Panc1 (cell line): ENCODE measurements at regions not wholly inside any gene's neighbourhood (a gene's known extent, or its start where the extent isn't known, plus 50 kb on each side); places are given as distances from the start of the nearest gene placed in this dataset.

Experiments used
- ATAC-seq: fragments of 200-7000 bp; cut with Tn5 transposase; 2 replicates; pipeline ENCODE4 v1.9.1; 2020; ENCODE audit warnings: mild to moderate bottlenecking, moderate library complexity
- BruUV-seq: library from RNA; stranded (reverse); fragments of 400-500 nt; replicated peaks from 2 replicates; lab custom pipeline; 2021; lab: Mats Ljungman, UMichigan
- CTCF ChIA-PET: fragments of 300-600 bp; sonication (Branson Sonifier 250); formaldehyde crosslinking; loops from one replicate; lab custom pipeline; 2022; ENCODE audit warnings: antibody characterized with exemption; lab: Charles Lee
- POLR2A ChIA-PET: fragments of 300-600 bp; sonication (Branson Sonifier 250); formaldehyde crosslinking; loops from one replicate; lab custom pipeline; 2022; ENCODE audit warnings: antibody characterized with exemption; lab: Charles Lee
- DNase-seq: peaks from one replicate; pipeline ENCODE4 v3.0.0-alpha.2; 2010; ENCODE audit warnings: low read depth, low spot score
- H3K27ac ChIP-seq: 2 replicates; pipeline ENCODE4 v1.5.1; 2011; ENCODE audit warnings: mild to moderate bottlenecking, low read length, inconsistent platforms
- H3K27me3 ChIP-seq: fragments of 200-500 bp; sonication (Bioruptor generic); 2 replicates; pipeline ENCODE4 v1.6.0; 2014; ENCODE audit warnings: low read length, inconsistent platforms; ENCODE audit not compliant: control insufficient read depth, insufficient read depth
- H3K36me3 ChIP-seq: fragments of 200-500 bp; sonication (Bioruptor generic); 2 replicates; pipeline ENCODE4 v1.5.1; 2014; ENCODE audit warnings: inconsistent platforms, mild to moderate bottlenecking, low read length, moderate library complexity; ENCODE audit not compliant: control insufficient read depth, insufficient read depth
- H3K4me1 ChIP-seq: 2 replicates; pipeline ENCODE4 v1.5.1; 2011; ENCODE audit warnings: inconsistent platforms, mild to moderate bottlenecking, low read length, moderate library complexity; ENCODE audit not compliant: control insufficient read depth, insufficient read depth
- H3K4me3 ChIP-seq, 2 experiments: 2 replicates each; pipeline ENCODE4 v1.5.1; 2011 to 2012; ENCODE audit warnings: low read depth in 2 of 2, low read length in 2 of 2, mild to moderate bottlenecking in 2 of 2, inconsistent platforms in 1 of 2, moderate library complexity in 1 of 2
- H3K9me3 ChIP-seq: fragments of 200-500 bp; sonication (Bioruptor generic); 2 replicates; pipeline ENCODE4 v1.5.1; 2014; ENCODE audit warnings: low read depth, mild to moderate bottlenecking, inconsistent platforms, low read length, moderate library complexity; ENCODE audit not compliant: control insufficient read depth, insufficient read depth
- CTCF ChIP-seq: fragments of 450-650 bp; IDR thresholded peaks from 2 replicates; pipeline ENCODE4 v1.5.1; 2017; ENCODE audit warnings: mild to moderate bottlenecking
- POLR2AphosphoS5 ChIP-seq: IDR thresholded peaks from 2 replicates; pipeline ENCODE4 v1.6.1; 2012; ENCODE audit warnings: mild to moderate bottlenecking, low read depth, low read length, moderate library complexity
- REST ChIP-seq, 2 experiments: IDR thresholded peaks; 2 replicates each; pipeline ENCODE4 v1.6.1; 2011 to 2012; ENCODE audit warnings: low read depth in 2 of 2, control low read depth in 1 of 2, low read length in 1 of 2, mild to moderate bottlenecking in 1 of 2, moderate library complexity in 1 of 2; ENCODE audit not compliant: insufficient read depth in 1 of 2
- SIN3A ChIP-seq: IDR thresholded peaks from 2 replicates; pipeline ENCODE4 v1.6.1; 2012; ENCODE audit warnings: low read depth, mild to moderate bottlenecking, low read length, moderate library complexity, borderline replicate concordance; ENCODE audit not compliant: insufficient read depth
- TCF7L2 ChIP-seq: IDR thresholded peaks from 2 replicates; pipeline ENCODE4 v1.6.1; 2011; ENCODE audit warnings: mild to moderate bottlenecking, low read depth, low read length, inconsistent platforms
- in situ Hi-C: cut with HindIII; loops from 2 replicates; pipeline ENCODE4 v1.10.0; 2016; ENCODE audit warnings: low sequenced_read_pairs, low pct_unique_long_range_greater_than_20kb
- intact Hi-C: fragments of 100-400 bp; cut with micrococcal nuclease; formaldehyde crosslinking; loops from one replicate; pipeline ENCODE4 v1.10.0; 2022; ENCODE audit not compliant: unreplicated experiment

DNA sequence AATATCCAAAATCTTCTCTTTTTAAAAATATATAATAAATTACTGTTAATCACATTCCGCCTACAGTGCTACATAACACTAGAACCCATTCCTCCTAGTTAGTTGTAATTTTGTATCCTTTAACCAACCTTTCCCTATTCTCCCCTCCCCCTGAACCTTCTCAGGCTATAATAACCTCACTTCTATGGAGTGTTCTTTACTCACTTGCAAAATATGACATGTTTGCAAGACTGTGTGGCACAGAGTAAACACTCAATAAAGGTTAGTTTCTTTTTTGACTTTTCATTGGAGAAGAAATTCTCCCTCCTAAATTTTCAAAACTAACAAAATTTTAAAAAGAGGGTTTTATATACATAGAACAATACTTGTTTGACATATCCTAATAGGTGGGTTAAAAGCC is 147.0 kb downstream of the FOXA2 start:
- Histone ChIP-seq H3K4me1 (no peaks in the 10 kb centered on the region; the same call in 1 of the 2 replicates), H3K27ac (no peak overlapping the region), H3K9me3 (peaks cover 2% of the 10 kb centered on the region; the same call in 1 of the 2 replicates), H3K36me3 (no peaks in the 10 kb centered on the region), H3K27me3 (no peaks in the 10 kb centered on the region), H3K4me3 (no peak overlapping the region)
- in situ Hi-C loops (no loop called here), intact Hi-C loops (no loop called here)
- ChIA-PET CTCF (no interaction called here), POLR2A (no interaction called here)
- BruUV-seq: no TSS peak
- no peak for DNase-seq
- no peak for ATAC-seq
- TF ChIP-seq REST (IDR thresholded peaks at IDR 0.05; ENCODE audit: insufficient read depth in 1 of 2, low read depth in 2 of 2, low read length in 1 of 2) (no peak), POLR2AphosphoS5 (no peak), SIN3A (no peak), TCF7L2 (no peak), CTCF (no peak)

- ChIA-PET POLR2A (no interaction called here), CTCF (no interaction called here)
- no peaks in the 10 kb centered on the region for H3K27me3 ChIP-seq
- no peak for DNase-seq
- no peak for TF ChIP-seq CTCF
- TF ChIP-seq REST (IDR thresholded peaks at IDR 0.05; ENCODE audit: insufficient read depth in 1 of 2, low read depth in 2 of 2, low read length in 1 of 2): no peak
- intact Hi-C loops: loop anchor here (5.0 kb wide), 1 partner anchor 94 kb away; no protein-coding TSS in a partner anchor
- peaks cover 2% of the 10 kb centered on the region; the same call in 1 of the 2 replicates for H3K9me3 ChIP-seq
- H3K36me3 ChIP-seq: no peaks in the 10 kb centered on the region
- ATAC-seq: no peak
- in situ Hi-C loops: no loop called here
- no TSS peak for BruUV-seq
- H3K27ac ChIP-seq: no peak overlapping the region
- H3K4me1 ChIP-seq: peaks cover 19% of the 10 kb centered on the region
- no peak overlapping the region for H3K4me3 ChIP-seq
Observed at GRCh38 chr20:22431419-22431818, 153.0 kb downstream of the FOXA2 start.
